T-helper 1 cell (primary cell): ENCODE measurements at regions not wholly inside any gene's neighbourhood (a gene's known extent, or its start where the extent isn't known, plus 50 kb on each side); places are given as distances from the start of the nearest gene placed in this dataset.

ENCODE experiments used
- DNase-seq, 5 donors: peaks; one replicate each; pipeline ENCODE4 v3.0.0-alpha.2; 2012 to 2020

GRCh38 chr10:55485827-55486226 lies 684.8 kb upstream of the PCDH15 start:
- DNase-seq = no peak

- no peak for DNase-seq
Measured at GRCh38 chr10:55476129-55476528, 675.1 kb upstream of the PCDH15 start.

DNA sequence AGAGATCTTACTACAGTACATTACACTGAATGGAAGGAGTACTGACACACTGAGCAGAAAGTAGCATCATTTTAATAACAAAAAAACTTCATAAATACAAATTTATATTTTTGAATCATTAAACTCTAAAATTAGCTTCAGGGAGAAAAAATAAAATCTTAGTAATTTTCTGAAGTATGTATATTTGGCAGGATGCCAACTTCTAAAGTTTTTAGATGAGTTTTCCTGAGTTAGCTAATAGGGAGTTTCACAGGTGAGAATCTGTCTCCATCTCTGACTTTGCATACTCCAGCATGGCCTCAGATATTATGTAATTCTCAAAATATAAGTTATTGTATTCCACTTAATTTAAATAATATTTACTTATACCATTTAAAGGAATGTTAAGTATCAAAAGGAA lies 673.2 kb upstream of the PCDH15 start:
- DNase-seq = no peak

- no peak for DNase-seq
Measured at GRCh38 chr10:55470840-55471239, 669.8 kb upstream of the PCDH15 start.

GRCh38 chr10:55466806-55467504 lies 665.9 kb upstream of the PCDH15 start:
- DNase-seq = no peak

DNA sequence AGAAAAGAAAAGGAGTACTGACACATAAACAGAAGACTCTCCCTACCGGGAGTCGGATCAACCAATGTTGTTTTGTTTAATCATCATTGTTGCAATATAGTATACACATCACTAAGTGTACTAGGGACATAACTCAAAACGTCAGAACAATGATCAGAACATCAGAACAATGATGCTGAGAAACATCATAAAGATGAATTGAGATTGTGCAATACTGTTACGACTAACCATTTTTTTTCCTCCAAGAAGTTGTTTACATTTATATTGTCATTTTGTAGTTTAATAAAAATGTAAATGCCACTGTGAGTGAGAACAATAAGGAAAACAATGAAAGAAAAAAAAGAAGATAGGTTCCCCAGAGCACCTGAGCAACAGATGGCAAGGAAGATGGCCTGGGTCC lies 663.1 kb upstream of the PCDH15 start:
- no peak for DNase-seq

DNA sequence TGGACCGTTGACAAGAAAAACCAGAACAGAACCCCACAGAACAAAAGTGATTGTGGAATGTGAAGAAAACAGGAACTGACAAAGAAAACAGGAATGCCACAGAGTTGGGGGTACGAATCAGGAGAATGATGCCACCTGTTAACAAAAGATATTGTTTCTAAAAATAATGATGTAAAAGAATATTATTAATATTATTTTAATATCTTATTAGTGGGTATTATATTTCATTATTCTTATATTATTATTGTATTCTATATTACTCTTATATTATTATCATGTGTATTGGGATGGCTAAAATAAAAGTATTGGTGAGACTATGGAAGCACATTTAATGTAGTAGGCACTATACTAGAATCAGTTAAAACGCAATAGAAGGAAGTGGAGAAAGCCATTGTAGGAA lies 659.0 kb upstream of the PCDH15 start:
- DNase-seq = no peak

- no peak for DNase-seq
Measured at GRCh38 chr10:55449981-55450380, 649.0 kb upstream of the PCDH15 start.

- no peak for DNase-seq
Measured at GRCh38 chr10:55446441-55447002, 645.5 kb upstream of the PCDH15 start.

- no peak for DNase-seq
Measured at GRCh38 chr10:55441777-55442176, 640.7 kb upstream of the PCDH15 start.

- no peak for DNase-seq
Measured at GRCh38 chr10:55426138-55426537, 625.1 kb upstream of the PCDH15 start.

GRCh38 chr10:55410415-55410885 lies 609.4 kb upstream of the PCDH15 start:
- DNase-seq = no peak

GRCh38 chr10:55404094-55404493 lies 603.1 kb upstream of the PCDH15 start:
- DNase-seq = no peak

DNA sequence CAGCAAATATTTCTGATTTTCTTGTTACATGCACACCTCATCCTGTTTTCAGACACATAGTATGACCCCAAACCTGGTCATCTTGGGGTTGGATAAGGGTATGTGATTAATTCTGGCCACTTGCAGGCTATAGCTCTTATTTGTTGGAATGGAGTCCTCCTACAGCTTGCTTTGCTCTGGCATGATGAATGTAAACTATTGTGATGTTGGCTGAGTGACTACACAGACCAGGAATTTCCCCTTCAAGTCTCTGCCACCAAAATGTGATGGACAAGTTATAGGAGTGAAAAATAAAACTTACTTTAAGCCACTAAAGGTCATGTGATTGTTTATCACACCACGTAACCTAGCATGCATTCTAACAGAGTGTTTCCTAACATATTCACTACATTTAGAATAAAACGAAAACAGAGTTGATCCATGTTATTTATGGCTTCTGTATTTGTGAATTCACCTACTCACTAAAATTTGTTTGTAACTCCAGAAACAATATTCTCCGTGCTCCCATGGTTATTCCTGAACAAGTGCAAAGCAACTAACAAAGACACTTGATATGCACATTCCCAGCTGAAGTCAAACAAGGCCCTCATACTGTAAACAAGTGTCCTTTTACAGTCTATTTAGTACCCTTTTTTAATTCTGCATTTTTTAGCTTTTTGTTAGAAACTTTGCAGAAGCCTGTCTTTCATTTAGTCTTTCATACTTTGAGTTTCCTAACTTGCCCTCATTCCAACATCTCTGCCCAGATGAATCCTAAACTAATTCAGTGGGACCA lies 599.2 kb upstream of the PCDH15 start:
- DNase-seq = no peak

- no peak for DNase-seq
Measured at GRCh38 chr10:55398497-55398882, 597.5 kb upstream of the PCDH15 start.

DNA sequence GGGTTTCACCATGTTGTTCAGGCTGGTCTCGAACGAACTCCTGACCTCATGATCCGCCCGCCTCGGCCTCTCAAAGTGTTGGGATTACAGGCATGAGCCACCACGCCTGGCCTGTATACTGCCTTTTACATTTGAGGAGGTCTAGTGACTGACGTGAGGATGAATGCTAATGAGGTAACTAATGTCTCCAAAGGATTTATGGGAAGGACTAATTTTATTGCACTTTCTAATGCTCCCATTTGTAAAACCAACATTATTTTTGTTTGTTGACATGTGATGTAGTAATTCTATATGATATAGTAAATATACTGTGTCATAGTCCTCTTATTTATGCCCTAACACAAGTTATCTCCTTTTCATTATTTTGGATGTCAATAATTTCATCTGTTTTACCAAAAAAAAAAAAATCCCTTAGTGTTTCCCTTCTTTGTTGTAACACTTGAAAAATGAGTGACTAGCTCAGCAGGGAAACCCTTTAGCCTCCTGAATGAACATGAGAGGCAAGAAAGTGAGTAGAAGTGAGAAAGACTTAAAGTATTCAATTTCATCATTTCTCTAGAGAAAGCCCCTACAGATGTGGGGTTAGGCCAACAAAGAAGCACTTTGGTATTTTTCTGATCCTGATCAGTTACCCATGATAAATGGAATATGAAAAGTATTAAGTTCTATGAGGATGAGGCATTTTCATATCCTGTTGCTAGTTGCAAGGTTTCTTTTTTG lies 596.9 kb upstream of the PCDH15 start:
- DNase-seq = no peak

DNA sequence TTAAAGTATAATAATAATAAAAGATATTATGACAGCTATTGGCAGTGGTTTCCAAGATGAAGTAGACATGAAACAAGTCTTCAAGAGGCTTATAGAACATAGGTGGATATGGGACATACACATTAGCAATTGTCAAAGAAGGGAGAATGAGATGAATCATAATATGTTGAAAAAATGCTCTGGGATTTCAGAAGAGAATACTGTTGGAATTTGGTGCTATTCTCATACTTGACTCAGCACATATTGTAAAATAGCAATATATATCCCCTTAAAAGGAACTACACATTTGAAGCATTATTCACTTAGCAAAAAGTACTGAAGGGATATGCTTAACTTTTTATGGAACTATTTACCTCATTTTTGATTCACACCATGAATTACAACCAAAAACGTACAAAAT lies 577.2 kb upstream of the PCDH15 start:
- no peak for DNase-seq

GRCh38 chr10:55374917-55375316 lies 573.9 kb upstream of the PCDH15 start:
- no peak for DNase-seq

GRCh38 chr10:55374060-55374459 lies 573.0 kb upstream of the PCDH15 start:
- DNase-seq = no peak

DNA sequence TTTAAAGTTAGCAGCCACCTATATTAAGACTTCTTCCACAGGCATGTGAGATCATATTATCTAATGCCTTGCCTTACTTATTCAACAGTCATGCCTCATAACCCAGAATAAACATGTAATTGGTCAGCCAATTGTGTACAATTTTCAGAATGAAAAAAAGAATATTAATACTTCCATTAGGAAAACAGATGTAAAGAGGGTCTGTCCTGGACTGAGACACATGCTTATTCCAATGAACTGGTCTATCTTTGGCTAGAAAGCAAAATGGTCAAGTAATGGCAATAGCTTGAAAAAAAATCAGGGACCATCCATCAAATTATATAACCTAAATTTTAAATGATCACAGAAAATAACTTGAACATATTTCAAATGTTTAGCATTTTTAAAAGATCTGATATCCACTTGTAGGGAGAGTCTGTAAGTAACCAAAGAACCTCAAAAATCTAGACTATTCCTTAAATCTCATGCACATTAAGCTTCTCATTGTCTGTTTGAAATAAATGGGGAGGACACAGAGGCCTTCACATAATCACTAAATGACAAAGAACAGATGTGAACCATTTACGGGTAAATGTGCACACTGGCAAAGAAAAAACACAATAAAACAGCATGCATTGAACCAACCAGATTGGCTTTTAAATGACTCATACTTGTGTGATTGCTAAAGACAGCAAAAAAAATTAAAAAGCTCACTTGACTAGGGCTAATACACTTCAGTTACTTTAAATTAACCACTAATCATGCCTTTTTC lies 568.8 kb upstream of the PCDH15 start:
- no peak for DNase-seq

DNA sequence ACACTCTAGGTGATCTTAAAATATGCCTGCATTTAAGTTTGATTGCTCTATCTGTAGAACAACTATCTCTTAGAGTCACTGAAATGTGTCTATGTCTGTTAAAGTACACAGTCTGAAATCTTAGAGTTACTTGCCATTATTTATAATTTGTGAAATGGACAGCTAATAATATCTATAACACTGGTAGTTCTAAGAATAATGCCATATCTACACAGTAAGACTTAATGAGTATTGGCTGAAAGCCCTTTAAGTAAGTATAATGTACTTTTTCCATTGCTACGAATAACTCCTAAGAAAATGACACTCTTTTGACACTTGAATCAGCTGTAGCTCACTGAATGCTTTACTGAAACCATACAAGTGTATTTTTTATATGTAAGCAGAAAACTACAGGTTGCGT lies 567.4 kb upstream of the PCDH15 start:
- no peak for DNase-seq

DNA sequence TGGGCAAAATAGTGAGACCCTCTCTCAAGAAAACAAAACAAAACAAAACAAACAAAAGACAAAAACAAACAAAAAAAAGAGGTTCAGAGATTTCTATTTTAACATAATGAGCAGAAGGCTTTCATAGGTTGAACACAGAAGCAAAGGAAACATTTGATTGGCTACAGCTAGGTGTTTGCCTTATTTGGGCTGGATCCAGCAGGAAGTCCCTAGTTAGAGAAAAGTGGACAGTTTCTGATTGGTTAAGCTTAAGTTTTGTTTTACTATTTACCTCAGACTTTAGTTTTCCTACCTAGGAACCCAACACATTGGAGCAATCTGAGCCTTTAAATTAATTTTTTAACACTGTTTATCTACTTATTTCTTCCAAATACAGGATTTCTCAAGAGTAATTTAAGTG lies 566.5 kb upstream of the PCDH15 start:
- no peak for DNase-seq

GRCh38 chr10:55358539-55358938 lies 557.5 kb upstream of the PCDH15 start:
- no peak for DNase-seq
